Activated naive CD4-positive, alpha-beta T cell (primary cell): ENCODE measurements at regions not wholly inside any gene's neighbourhood (a gene's known extent, or its start where the extent isn't known, plus 50 kb on each side); places are given as distances from the start of the nearest gene placed in this dataset.

Experiments used
- DNase-seq, 4 experiments: peaks; one replicate each; lab custom pipeline; 2025; lab: John Stamatoyannopoulos, UW

GRCh38 chr3:13173186-13173585 lies 100.0 kb upstream of the IQSEC1 start:
- DNase-seq: no peak

GRCh38 chr3:13172644-13173013 lies 99.4 kb upstream of the IQSEC1 start:
- DNase-seq: no peak

- DNase-seq: no peak
Observed at GRCh38 chr3:13171704-13172643, 98.7 kb upstream of the IQSEC1 start.

- no peak for DNase-seq
Observed at GRCh38 chr3:13170317-13170716, 97.1 kb upstream of the IQSEC1 start.

GRCh38 chr3:13168391-13168790 lies 95.2 kb upstream of the IQSEC1 start:
- DNase-seq: no peak

GRCh38 chr3:13167829-13168228 lies 94.6 kb upstream of the IQSEC1 start:
- DNase-seq: no peak

GRCh38 chr3:13167064-13167743 lies 94.0 kb upstream of the IQSEC1 start:
- DNase-seq: no peak

- DNase-seq: no peak
Observed at GRCh38 chr3:13166243-13167063, 93.2 kb upstream of the IQSEC1 start.

- DNase-seq: no peak
Observed at GRCh38 chr3:13165576-13165975, 92.3 kb upstream of the IQSEC1 start.

GRCh38 chr3:13164893-13165492 lies 91.8 kb upstream of the IQSEC1 start:
- no peak for DNase-seq

GRCh38 chr3:13163848-13164382 lies 90.7 kb upstream of the IQSEC1 start:
- no peak for DNase-seq

GRCh38 chr3:13162549-13163320 lies 89.5 kb upstream of the IQSEC1 start:
- DNase-seq: no peak

GRCh38 chr3:13161771-13162535 lies 88.7 kb upstream of the IQSEC1 start:
- DNase-seq: no peak

- no peak for DNase-seq
Observed at GRCh38 chr3:13161021-13161759, 88.0 kb upstream of the IQSEC1 start.

GRCh38 chr3:13160619-13161018 lies 87.4 kb upstream of the IQSEC1 start:
- DNase-seq: no peak

GRCh38 chr3:13159890-13160289 lies 86.7 kb upstream of the IQSEC1 start:
- no peak for DNase-seq

GRCh38 chr3:13158871-13159270 lies 85.6 kb upstream of the IQSEC1 start:
- no peak for DNase-seq

GRCh38 chr3:13158408-13158807 lies 85.2 kb upstream of the IQSEC1 start:
- no peak for DNase-seq

- DNase-seq: no peak
Observed at GRCh38 chr3:13157986-13158385, 84.8 kb upstream of the IQSEC1 start.
